HG02610 (cell line): ENCODE measurements at regions not wholly inside any gene's neighbourhood (a gene's known extent, or its start where the extent isn't known, plus 50 kb on each side); places are given as distances from the start of the nearest gene placed in this dataset.

ENCODE experiments used
- ATAC-seq: cut with Tn5 transposase; IDR thresholded peaks from one replicate; pipeline ENCODE4 v1.9.1; 2021; ENCODE audit warnings: mild to moderate bottlenecking, moderate library complexity; ENCODE audit not compliant: unreplicated experiment

GRCh38 chr15:77716632-77717332 lies 84.1 kb upstream of the LINGO1 start:
- no peak for ATAC-seq

- no peak for ATAC-seq
Observed at GRCh38 chr15:77715860-77716259, 83.1 kb upstream of the LINGO1 start.

- ATAC-seq: no peak
Observed at GRCh38 chr15:77715051-77715450, 82.3 kb upstream of the LINGO1 start.

GRCh38 chr15:77714555-77714954 lies 81.8 kb upstream of the LINGO1 start:
- ATAC-seq: no peak

- no peak for ATAC-seq
Observed at GRCh38 chr15:77714023-77714422, 81.3 kb upstream of the LINGO1 start.

- no peak for ATAC-seq
Observed at GRCh38 chr15:77713281-77713680, 80.6 kb upstream of the LINGO1 start.

- ATAC-seq: no peak
Observed at GRCh38 chr15:77712438-77712837, 79.7 kb upstream of the LINGO1 start.

- no peak for ATAC-seq
Observed at GRCh38 chr15:77710637-77711036, 77.9 kb upstream of the LINGO1 start.

- ATAC-seq: no peak
Observed at GRCh38 chr15:77710206-77710605, 77.5 kb upstream of the LINGO1 start.

- ATAC-seq: no peak
Observed at GRCh38 chr15:77709135-77709886, 76.6 kb upstream of the LINGO1 start.

- no peak for ATAC-seq
Observed at GRCh38 chr15:77706482-77707244, 74.0 kb upstream of the LINGO1 start.

- ATAC-seq: no peak
Observed at GRCh38 chr15:77702211-77702957, 69.7 kb upstream of the LINGO1 start.

- ATAC-seq: no peak
Observed at GRCh38 chr15:77698481-77698880, 65.8 kb upstream of the LINGO1 start.

GRCh38 chr15:77697893-77698292 lies 65.2 kb upstream of the LINGO1 start:
- ATAC-seq: no peak

GRCh38 chr15:77696871-77697270 lies 64.2 kb upstream of the LINGO1 start:
- no peak for ATAC-seq

GRCh38 chr15:77695961-77696582 lies 63.4 kb upstream of the LINGO1 start:
- ATAC-seq: no peak

GRCh38 chr15:77695548-77695947 lies 62.8 kb upstream of the LINGO1 start:
- ATAC-seq: no peak

- ATAC-seq: no peak
Observed at GRCh38 chr15:77693576-77693975, 60.9 kb upstream of the LINGO1 start.

GRCh38 chr15:77692614-77693013 lies 59.9 kb upstream of the LINGO1 start:
- no peak for ATAC-seq

GRCh38 chr15:77691607-77692006 lies 58.9 kb upstream of the LINGO1 start:
- no peak for ATAC-seq

- no peak for ATAC-seq
Observed at GRCh38 chr15:77689821-77690220, 57.1 kb upstream of the LINGO1 start.
